SK-N-MC (cell line): ENCODE measurements at regions not wholly inside any gene's neighbourhood (a gene's known extent, or its start where the extent isn't known, plus 50 kb on each side); places are given as distances from the start of the nearest gene placed in this dataset.
"Not testable (repeated sequence)": the region's sequence is repeated elsewhere in the genome, so short reads cannot be mapped to it uniquely, and the experiment has no call there.

ENCODE experiments used
- DNase-seq: peaks from one replicate; pipeline ENCODE4 v3.0.0-alpha.2; 2011; ENCODE audit warnings: low read depth, low spot score
- H3K27ac ChIP-seq: fragments of 200-600 bp; sonication (generic); 2 replicates; pipeline ENCODE4 v1.5.1; 2016; ENCODE audit warnings: mixed run types
- H3K36me3 ChIP-seq: fragments of 200-600 bp; sonication (generic); 2 replicates; pipeline ENCODE4 v1.6.1; 2017; ENCODE audit warnings: antibody characterized with exemption, low read length, mixed read lengths; ENCODE audit not compliant: insufficient read depth
- H3K4me3 ChIP-seq: fragments of 200-600 bp; sonication (generic); 2 replicates; pipeline ENCODE4 v1.5.1; 2016
- H3K9ac ChIP-seq: fragments of 200-600 bp; sonication (generic); 2 replicates; pipeline ENCODE4 v1.8.0; 2017; ENCODE audit warnings: mixed run types, mixed read lengths; ENCODE audit not compliant: insufficient read length
- H3K9me3 ChIP-seq: fragments of 200-600 bp; sonication (generic); 2 replicates; pipeline ENCODE4 v1.6.1; 2017; ENCODE audit warnings: low read depth, mild to moderate bottlenecking, antibody characterized with exemption, low read length, moderate library complexity, mixed read lengths
- EZH2 ChIP-seq: fragments of 200-600 bp; sonication (generic); IDR thresholded peaks from one replicate; pipeline ENCODE4 v1.6.1; 2017; ENCODE audit warnings: antibody characterized with exemption
- FOXP2 ChIP-seq: optimal IDR thresholded peaks from 2 replicates; pipeline ENCODE3; 2011; ENCODE audit warnings: mild to moderate bottlenecking, moderate library complexity; ENCODE audit not compliant: insufficient read depth; ENCODE audit errors: extremely low read length, control extremely low read depth
- POLR2AphosphoS5 ChIP-seq: IDR thresholded peaks from 2 replicates; pipeline ENCODE4 v1.6.1; 2012; ENCODE audit warnings: mild to moderate bottlenecking, low read depth, low read length, borderline replicate concordance

DNA sequence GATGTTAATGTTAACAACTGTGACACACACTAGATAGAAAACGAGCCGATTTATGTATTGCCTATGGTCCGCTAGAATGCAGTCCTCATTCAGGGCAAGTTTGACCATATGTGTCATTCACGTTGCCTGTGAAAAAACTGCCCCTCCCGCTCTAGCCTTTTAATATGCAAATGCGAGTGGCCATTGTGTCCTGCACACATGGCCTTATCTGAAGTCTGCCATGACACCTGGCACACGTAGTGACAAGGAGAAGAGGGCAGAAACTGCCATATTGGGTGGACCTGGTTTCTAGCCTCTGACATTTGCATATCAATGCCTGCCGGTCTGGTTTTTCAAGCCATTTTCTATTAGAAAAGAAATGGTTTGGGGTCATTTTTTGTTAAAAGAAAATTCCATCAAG is 303.3 kb upstream of the TECRL start:
- H3K9ac ChIP-seq: no peak overlapping the region
- no peak overlapping the region for H3K27ac ChIP-seq
- H3K9me3 ChIP-seq: no peaks in the 10 kb centered on the region
- TF ChIP-seq FOXP2 (no peak), EZH2 (no peak), POLR2AphosphoS5 (no peak)
- no peaks in the 10 kb centered on the region for H3K36me3 ChIP-seq
- no peak overlapping the region for H3K4me3 ChIP-seq
- DNase-seq: no peak

DNA sequence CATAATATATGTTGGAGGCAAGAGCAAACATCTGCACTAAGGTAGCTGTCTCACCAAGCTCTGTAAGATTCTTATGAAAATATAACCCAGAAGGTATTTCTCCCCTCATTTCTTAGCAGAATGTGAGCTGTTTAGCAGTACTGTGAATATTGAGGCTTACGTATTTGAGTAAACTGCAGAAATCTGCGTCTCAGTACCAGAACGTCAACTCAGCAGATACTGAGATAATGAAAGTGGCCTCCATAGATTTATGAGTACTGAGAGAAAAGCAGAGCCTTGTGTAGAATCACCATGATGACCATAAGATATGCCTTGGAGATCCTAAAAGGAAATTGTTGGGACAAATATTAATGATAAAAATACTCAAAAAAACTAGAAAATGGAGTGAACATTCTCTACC is 296.7 kb upstream of the TECRL start:
- DNase-seq: no peak
- Histone ChIP-seq H3K9ac (no peak overlapping the region), H3K27ac (no peak overlapping the region), H3K36me3 (no peaks in the 10 kb centered on the region), H3K9me3 (no peaks in the 10 kb centered on the region), H3K4me3 (no peak overlapping the region)
- TF ChIP-seq EZH2: no peak
- no peak for TF ChIP-seq POLR2AphosphoS5
- TF ChIP-seq FOXP2: no peak

DNA sequence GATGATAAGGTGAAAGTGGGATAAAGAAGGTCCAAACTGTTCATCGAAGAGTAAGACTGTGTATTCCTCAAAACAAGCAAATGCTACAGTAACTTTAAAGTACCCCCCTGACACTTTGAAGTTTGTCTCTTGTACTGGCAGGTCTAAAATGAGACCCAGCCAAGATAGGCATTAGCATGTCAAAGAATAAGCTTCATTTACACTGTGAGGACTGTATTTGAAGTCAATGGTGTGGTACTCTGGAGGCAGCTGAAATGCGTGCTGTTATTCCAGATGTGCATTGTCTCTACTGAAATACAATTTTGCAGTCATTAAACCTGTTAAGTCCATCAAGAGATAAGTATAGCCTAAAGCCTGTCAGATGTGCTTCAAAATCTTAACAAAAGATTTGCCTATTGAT is 288.9 kb upstream of the TECRL start:
- no peak overlapping the region for H3K9ac ChIP-seq
- no peak overlapping the region for H3K27ac ChIP-seq
- H3K9me3 ChIP-seq: no peaks in the 10 kb centered on the region
- no peak overlapping the region for H3K4me3 ChIP-seq
- H3K36me3 ChIP-seq: no peaks in the 10 kb centered on the region
- DNase-seq: no peak
- TF ChIP-seq FOXP2 (no peak), POLR2AphosphoS5 (no peak), EZH2 (no peak)

DNA sequence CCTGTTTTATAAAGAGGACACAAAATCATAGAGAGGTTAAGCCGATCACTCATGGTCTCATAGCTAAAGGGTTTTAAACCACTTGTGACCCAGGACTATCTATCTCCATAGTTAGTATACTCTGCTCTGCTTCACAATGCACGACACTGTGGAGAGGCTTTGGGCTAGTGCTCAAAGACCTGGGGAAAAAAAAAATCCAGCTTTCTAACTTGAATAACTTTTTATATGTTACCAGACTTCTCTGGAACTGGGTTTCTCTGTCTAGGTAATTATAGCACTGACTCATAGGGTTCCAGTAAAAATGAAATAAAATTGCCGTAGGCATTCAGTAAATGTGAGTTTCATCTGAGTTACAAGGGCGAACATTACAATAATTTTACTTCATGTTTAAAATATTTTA is 273.7 kb upstream of the TECRL start:
- DNase-seq: no peak
- Histone ChIP-seq H3K36me3 (no peaks in the 10 kb centered on the region), H3K4me3 (no peak overlapping the region), H3K27ac (no peak overlapping the region), H3K9ac (no peak overlapping the region), H3K9me3 (no peaks in the 10 kb centered on the region)
- no peak for TF ChIP-seq FOXP2
- no peak for TF ChIP-seq EZH2
- TF ChIP-seq POLR2AphosphoS5: no peak

DNA sequence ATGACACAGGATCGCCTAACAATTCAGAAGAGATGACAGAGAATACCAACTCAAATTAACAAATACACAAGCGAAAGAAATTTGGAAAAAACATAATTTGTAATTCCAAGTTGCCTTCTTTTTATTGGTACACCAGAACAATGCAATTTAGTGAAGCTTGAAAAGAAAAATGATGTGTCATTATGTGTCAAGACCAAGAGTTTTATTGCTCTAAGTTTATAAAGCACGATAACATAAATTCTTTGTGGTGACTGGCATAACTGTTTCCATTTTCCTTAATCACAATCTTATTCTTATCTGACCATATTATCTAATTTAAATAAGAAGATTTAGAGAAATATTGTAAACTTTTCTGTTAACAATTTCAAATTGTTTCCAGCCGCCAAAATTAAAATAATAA is 273.2 kb upstream of the TECRL start:
- no peak overlapping the region for H3K4me3 ChIP-seq
- H3K9ac ChIP-seq: no peak overlapping the region
- H3K36me3 ChIP-seq: no peaks in the 10 kb centered on the region
- no peak for DNase-seq
- no peak overlapping the region for H3K27ac ChIP-seq
- TF ChIP-seq POLR2AphosphoS5 (no peak), EZH2 (no peak), FOXP2 (no peak)
- H3K9me3 ChIP-seq: no peaks in the 10 kb centered on the region

DNA sequence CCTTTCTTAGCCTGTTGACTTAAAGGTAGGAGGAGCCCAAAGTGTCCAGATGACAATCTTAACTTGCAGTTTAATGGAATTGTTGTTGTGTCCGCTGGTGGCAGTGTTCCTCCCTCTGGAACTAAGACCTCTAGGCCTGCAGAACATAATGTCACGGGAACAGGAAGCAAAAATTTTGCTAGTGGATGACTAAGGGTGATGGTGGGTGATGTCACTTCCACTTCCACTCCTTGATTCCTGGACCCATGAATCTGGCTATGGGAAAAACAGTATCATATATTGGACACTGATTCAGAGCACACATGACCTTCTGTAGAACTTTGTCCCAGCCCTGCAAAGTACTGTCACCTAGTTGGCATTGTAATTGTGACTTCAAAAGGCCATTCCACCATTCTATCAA is 263.9 kb upstream of the TECRL start:
- not testable (repeated sequence) for H3K9me3 ChIP-seq, DNase-seq, H3K36me3 ChIP-seq, H3K4me3 ChIP-seq, H3K9ac ChIP-seq, H3K27ac ChIP-seq

DNA sequence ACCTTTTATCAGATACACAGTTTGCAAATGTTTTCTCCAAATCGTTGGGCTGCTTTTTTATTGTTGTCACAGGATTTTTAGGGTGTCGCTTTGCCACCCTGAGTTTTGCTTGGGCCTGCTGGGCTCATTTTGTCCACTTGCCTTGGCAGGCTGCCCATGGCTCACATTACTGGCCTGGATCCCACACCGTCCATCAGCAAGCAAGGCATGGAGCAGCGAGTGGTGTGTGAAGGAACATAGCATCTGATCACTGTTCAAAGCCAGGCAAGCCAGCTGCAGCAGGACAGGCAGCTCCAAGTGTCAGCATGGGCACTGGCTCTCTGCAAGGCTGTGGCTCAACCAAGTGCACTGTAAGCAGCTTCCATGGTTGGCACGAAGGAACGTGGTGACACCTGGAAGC is 261.4 kb upstream of the TECRL start:
- H3K9ac ChIP-seq: no peak overlapping the region
- H3K4me3 ChIP-seq: no peak overlapping the region
- TF ChIP-seq EZH2 (no peak), FOXP2 (no peak), POLR2AphosphoS5 (no peak)
- no peak overlapping the region for H3K27ac ChIP-seq
- no peaks in the 10 kb centered on the region for H3K9me3 ChIP-seq
- no peak for DNase-seq
- H3K36me3 ChIP-seq: no peaks in the 10 kb centered on the region

DNA sequence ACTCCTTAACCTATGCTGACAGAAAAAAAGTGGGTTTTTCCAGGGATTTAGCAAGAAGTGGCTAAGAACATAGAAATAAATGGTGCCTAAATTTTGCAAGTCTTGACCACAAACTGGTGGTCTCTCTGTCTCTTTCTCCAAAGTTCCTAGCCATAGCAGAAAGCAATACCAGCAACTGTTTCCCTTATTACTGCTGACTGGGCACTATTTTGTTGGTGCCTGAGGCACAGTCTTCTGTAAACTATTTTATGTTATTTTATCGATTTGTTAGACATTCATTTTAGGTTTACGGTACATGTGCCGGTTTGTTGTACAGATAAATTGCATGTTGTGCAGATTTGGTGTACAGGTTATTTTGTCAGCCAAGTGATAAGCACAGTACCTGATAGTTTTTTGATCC is 234.6 kb upstream of the TECRL start:
- Histone ChIP-seq H3K27ac (no peak overlapping the region), H3K36me3 (no peaks in the 10 kb centered on the region), H3K4me3 (no peak overlapping the region), H3K9ac (no peak overlapping the region), H3K9me3 (no peaks in the 10 kb centered on the region)
- TF ChIP-seq POLR2AphosphoS5: no peak
- no peak for TF ChIP-seq FOXP2
- TF ChIP-seq EZH2: no peak
- no peak for DNase-seq

DNA sequence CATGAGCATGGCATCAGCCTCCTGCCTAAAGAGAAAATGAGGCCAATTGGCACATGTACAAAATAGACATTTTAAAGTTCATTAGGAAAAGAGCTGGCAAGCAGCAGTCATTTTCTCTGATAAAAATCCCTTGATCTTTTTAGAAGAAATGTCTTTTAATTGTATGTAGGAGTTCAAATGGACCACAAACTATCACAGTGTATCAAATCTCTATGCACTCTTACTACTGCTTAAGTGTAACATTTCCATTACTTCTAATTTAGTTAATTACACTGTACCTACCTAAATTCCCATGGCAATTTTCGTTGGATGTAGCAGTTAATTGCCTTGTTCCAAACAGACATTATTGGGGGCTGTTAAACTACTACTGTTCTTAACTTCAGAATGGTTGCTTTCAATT is 233.7 kb upstream of the TECRL start:
- Histone ChIP-seq H3K4me3 (no peak overlapping the region), H3K9me3 (no peaks in the 10 kb centered on the region), H3K36me3 (no peaks in the 10 kb centered on the region), H3K27ac (no peak overlapping the region), H3K9ac (no peak overlapping the region)
- no peak for DNase-seq
- TF ChIP-seq POLR2AphosphoS5: no peak
- no peak for TF ChIP-seq EZH2
- TF ChIP-seq FOXP2: no peak

DNA sequence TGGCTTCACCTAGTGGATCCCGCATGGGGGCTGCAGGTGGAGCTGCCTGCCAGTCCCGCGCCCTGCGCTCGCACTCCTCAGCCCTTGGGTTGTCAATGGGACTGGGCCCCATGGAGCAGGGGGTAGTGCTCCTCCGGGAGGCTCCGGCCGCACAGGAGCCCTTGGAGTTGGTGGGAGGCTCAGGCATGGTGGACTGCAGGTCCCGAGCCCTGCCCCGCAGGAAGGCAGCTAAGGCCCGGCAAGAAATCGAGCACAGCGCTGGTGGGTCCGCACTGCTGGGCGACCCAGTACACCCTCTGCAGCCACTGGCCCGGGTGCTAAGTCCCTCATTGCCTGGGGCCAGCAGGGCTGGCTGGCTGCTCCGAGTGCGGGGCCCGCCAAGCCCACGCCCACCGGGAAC is 231.2 kb upstream of the TECRL start:
- not testable (repeated sequence) for H3K36me3 ChIP-seq, H3K27ac ChIP-seq, H3K4me3 ChIP-seq, DNase-seq, H3K9me3 ChIP-seq, H3K9ac ChIP-seq
